Progenitor cell of endocrine pancreas (in vitro differentiated cells): ENCODE measurements at regions not wholly inside any gene's neighbourhood (a gene's known extent, or its start where the extent isn't known, plus 50 kb on each side); places are given as distances from the start of the nearest gene placed in this dataset.

Experiments used
- DNase-seq: peaks from one replicate; pipeline ENCODE4 v3.0.0; 2021; ENCODE audit warnings: low spot score; ENCODE audit not compliant: unreplicated experiment
- H3K27ac Mint-ChIP-seq: 2 replicates; pipeline ENCODE4 v1.8.0; 2021; ENCODE audit warnings: mild to moderate bottlenecking, moderate library complexity, mixed read lengths
- H3K27me3 Mint-ChIP-seq: 2 replicates; pipeline ENCODE4 v1.8.0; 2021; ENCODE audit warnings: mixed read lengths
- H3K36me3 Mint-ChIP-seq: 2 replicates; pipeline ENCODE4 v1.8.0; 2022; ENCODE audit warnings: mixed read lengths; ENCODE audit not compliant: insufficient read depth
- H3K4me1 Mint-ChIP-seq: 2 replicates; pipeline ENCODE4 v1.8.0; 2021; ENCODE audit warnings: low read depth, mixed read lengths
- H3K4me3 Mint-ChIP-seq: 2 replicates; pipeline ENCODE4 v1.8.0; 2021; ENCODE audit warnings: low read depth, mild to moderate bottlenecking, moderate library complexity, mixed read lengths
- H3K9me3 Mint-ChIP-seq: 2 replicates; pipeline ENCODE4 v1.8.0; 2021; ENCODE audit warnings: low read depth, mixed read lengths
- CTCF ChIP-seq: fragments of 200-600 bp; sonication (generic); IDR thresholded peaks from one replicate; pipeline ENCODE4 v1.5.0; 2021; ENCODE audit warnings: antibody characterized with exemption, mild to moderate bottlenecking; ENCODE audit not compliant: unreplicated experiment

- Mint-ChIP-seq H3K27me3 (no peaks in the 10 kb centered on the region), H3K9me3 (peaks cover 65% of the 10 kb centered on the region), H3K4me1 (no peaks in the 10 kb centered on the region), H3K36me3 (peaks cover 10% of the 10 kb centered on the region), H3K27ac (no peak overlapping the region), H3K4me3 (no peak overlapping the region)
- DNase-seq: no peak
- no peak for TF ChIP-seq CTCF
Measured at GRCh38 chr19:42653841-42654240, 59.1 kb upstream of the CEACAM8 start.

GRCh38 chr19:42652021-42652420 is 57.3 kb upstream of the CEACAM8 start:
- no peak for DNase-seq
- Mint-ChIP-seq H3K36me3 (peaks cover 10% of the 10 kb centered on the region), H3K27me3 (no peaks in the 10 kb centered on the region), H3K9me3 (peaks cover 61% of the 10 kb centered on the region), H3K27ac (no peak overlapping the region), H3K4me3 (no peak overlapping the region), H3K4me1 (no peaks in the 10 kb centered on the region)
- TF ChIP-seq CTCF: no peak
